ENCODE measurements at regions not wholly inside any gene's neighbourhood (a gene's known extent, or its start where the extent isn't known, plus 50 kb on each side); places are given as distances from the start of the nearest gene placed in this dataset.

DNA sequence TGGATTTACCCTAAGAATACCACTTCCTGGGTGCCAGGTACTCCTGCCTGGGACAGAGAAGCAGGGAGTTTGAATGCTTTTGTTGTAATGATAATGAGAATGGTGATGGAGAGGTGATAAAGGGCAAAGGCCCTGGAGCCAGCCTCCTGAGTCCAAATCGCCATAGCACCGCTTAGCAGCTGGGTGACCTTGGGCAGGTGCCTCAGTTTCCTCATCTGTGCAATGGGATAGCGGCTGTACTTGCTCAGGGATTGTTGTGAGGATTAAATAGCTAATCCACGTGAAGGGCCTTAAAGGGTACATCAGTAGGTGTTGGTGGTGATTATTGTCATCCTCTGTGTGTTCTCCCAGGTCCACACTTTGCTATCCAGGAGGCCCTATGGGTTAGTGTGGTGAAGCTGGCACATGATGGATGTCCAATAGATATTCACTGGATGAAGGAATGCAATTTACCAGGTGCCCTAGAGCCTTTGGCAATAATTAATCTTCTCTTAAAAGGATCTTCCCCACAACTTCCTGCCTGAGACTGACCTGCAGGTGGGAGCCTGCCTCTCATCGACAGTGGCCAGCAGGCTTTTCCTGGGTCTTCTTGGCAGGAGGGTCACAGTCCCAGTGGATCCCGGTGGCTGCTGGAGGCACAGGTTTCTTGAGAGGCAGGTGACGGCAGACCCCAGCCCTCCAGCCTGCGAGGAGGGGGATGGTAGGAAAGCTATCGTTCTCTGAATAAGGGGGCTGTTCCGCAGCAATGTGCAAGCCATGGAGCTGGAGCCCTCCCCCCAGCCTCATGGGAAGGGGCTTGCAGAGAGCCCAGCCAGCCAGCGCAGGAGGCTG is 160.2 kb downstream of the MACROH2A1 start:
- TF ChIP-seq, protein P1, sequence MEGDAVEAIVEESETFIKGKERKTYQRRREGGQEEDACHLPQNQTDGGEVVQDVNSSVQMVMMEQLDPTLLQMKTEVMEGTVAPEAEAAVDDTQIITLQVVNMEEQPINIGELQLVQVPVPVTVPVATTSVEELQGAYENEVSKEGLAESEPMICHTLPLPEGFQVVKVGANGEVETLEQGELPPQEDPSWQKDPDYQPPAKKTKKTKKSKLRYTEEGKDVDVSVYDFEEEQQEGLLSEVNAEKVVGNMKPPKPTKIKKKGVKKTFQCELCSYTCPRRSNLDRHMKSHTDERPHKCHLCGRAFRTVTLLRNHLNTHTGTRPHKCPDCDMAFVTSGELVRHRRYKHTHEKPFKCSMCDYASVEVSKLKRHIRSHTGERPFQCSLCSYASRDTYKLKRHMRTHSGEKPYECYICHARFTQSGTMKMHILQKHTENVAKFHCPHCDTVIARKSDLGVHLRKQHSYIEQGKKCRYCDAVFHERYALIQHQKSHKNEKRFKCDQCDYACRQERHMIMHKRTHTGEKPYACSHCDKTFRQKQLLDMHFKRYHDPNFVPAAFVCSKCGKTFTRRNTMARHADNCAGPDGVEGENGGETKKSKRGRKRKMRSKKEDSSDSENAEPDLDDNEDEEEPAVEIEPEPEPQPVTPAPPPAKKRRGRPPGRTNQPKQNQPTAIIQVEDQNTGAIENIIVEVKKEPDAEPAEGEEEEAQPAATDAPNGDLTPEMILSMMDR (IDR thresholded peaks at IDR 0.05; ENCODE audit: low read depth, low read length, missing input control) = no peak
- no peak for TF ChIP-seq GABPA (IDR thresholded peaks at IDR 0.05 in 1 of 2, conservative IDR thresholded peaks at IDR 0.05 in 1 of 2)

All from liver (tissue), 3 donors.